ENCODE measurements at regions not wholly inside any gene's neighbourhood (a gene's known extent, or its start where the extent isn't known, plus 50 kb on each side); places are given as distances from the start of the nearest gene placed in this dataset.
A peak's percentile ranks its signal among the peaks of the same experiment; 100 is the strongest.

- POLR2A ChIA-PET: no interaction called here
- CTCF ChIA-PET: no interaction called here
- no TSS peak for BruUV-seq (replicated peaks)
- Mint-ChIP-seq H3K36me3 (ENCODE audit: insufficient read depth, unreplicated experiment) (no peaks in the 10 kb centered on the region), H3K4me1 (ENCODE audit: insufficient read depth, unreplicated experiment) (no peaks in the 10 kb centered on the region), H3K4me3 (ENCODE audit: unreplicated experiment) (no peak overlapping the region), H3K9me3 (ENCODE audit: unreplicated experiment) (no peaks in the 10 kb centered on the region), H3K27ac (ENCODE audit: low read depth, unreplicated experiment) (no peak overlapping the region), H3K27me3 (ENCODE audit: insufficient read depth, unreplicated experiment) (no peaks in the 10 kb centered on the region)
- TF ChIP-seq CTCF (IDR thresholded peaks at IDR 0.05; ENCODE audit: unreplicated experiment): no peak
- intact Hi-C loops (cut with micrococcal nuclease): no loop called here
- DNase-seq (ENCODE audit: unreplicated experiment): no peak
These were observed 129.4 kb upstream of the TENM3 start for GRCh38 chr4:182113779-182114178.

- Mint-ChIP-seq H3K4me3 (ENCODE audit: unreplicated experiment) (no peak overlapping the region), H3K9me3 (ENCODE audit: unreplicated experiment) (peaks cover 7% of the 10 kb centered on the region), H3K4me1 (ENCODE audit: insufficient read depth, unreplicated experiment) (peaks cover 16% of the 10 kb centered on the region), H3K27me3 (ENCODE audit: insufficient read depth, unreplicated experiment) (no peaks in the 10 kb centered on the region), H3K27ac (ENCODE audit: low read depth, unreplicated experiment) (no peak overlapping the region), H3K36me3 (ENCODE audit: insufficient read depth, unreplicated experiment) (no peaks in the 10 kb centered on the region)
- TF ChIP-seq CTCF (IDR thresholded peaks at IDR 0.05; ENCODE audit: unreplicated experiment): no peak
- intact Hi-C loops (cut with micrococcal nuclease): no loop called here
- CTCF ChIA-PET: no interaction called here
- peak; percentile 13 for DNase-seq (ENCODE audit: unreplicated experiment)
- BruUV-seq (replicated peaks): no TSS peak
- POLR2A ChIA-PET: no interaction called here
These were observed 118.8 kb upstream of the TENM3 start for GRCh38 chr4:182124359-182124758.

GRCh38 chr4:182126096-182126495 is 117.1 kb upstream of the TENM3 start:
- Mint-ChIP-seq H3K27ac (ENCODE audit: low read depth, unreplicated experiment) (no peak overlapping the region), H3K27me3 (ENCODE audit: insufficient read depth, unreplicated experiment) (no peaks in the 10 kb centered on the region), H3K4me1 (ENCODE audit: insufficient read depth, unreplicated experiment) (peaks cover 16% of the 10 kb centered on the region), H3K9me3 (ENCODE audit: unreplicated experiment) (peaks cover 7% of the 10 kb centered on the region), H3K4me3 (ENCODE audit: unreplicated experiment) (no peak overlapping the region), H3K36me3 (ENCODE audit: insufficient read depth, unreplicated experiment) (no peaks in the 10 kb centered on the region)
- TF ChIP-seq CTCF (IDR thresholded peaks at IDR 0.05; ENCODE audit: unreplicated experiment): no peak
- no TSS peak for BruUV-seq (replicated peaks)
- intact Hi-C loops (cut with micrococcal nuclease): no loop called here
- DNase-seq (ENCODE audit: unreplicated experiment): no peak
- ChIA-PET POLR2A (no interaction called here), CTCF (no interaction called here)

GRCh38 chr4:182126603-182127002 is 116.6 kb upstream of the TENM3 start:
- no TSS peak for BruUV-seq (replicated peaks)
- POLR2A ChIA-PET: no interaction called here
- intact Hi-C loops (cut with micrococcal nuclease): no loop called here
- Mint-ChIP-seq H3K4me3 (ENCODE audit: unreplicated experiment) (no peak overlapping the region), H3K36me3 (ENCODE audit: insufficient read depth, unreplicated experiment) (no peaks in the 10 kb centered on the region), H3K27me3 (ENCODE audit: insufficient read depth, unreplicated experiment) (no peaks in the 10 kb centered on the region), H3K4me1 (ENCODE audit: insufficient read depth, unreplicated experiment) (peaks cover 16% of the 10 kb centered on the region), H3K27ac (ENCODE audit: low read depth, unreplicated experiment) (no peak overlapping the region), H3K9me3 (ENCODE audit: unreplicated experiment) (peaks cover 7% of the 10 kb centered on the region)
- no peak for DNase-seq (ENCODE audit: unreplicated experiment)
- CTCF ChIA-PET: interaction anchor here (0.7 kb wide), 1 partner anchor 14 kb away, joined by 3 read pairs; no protein-coding TSS in a partner anchor
- TF ChIP-seq CTCF (IDR thresholded peaks at IDR 0.05; ENCODE audit: unreplicated experiment): no peak
